Colonic mucosa (tissue), 4 donors: ENCODE measurements at regions not wholly inside any gene's neighbourhood (a gene's known extent, or its start where the extent isn't known, plus 50 kb on each side); places are given as distances from the start of the nearest gene placed in this dataset.
A peak's percentile ranks its signal among the peaks of the same experiment; 100 is the strongest.

Source experiments
- DNase-seq: peaks from one replicate; pipeline ENCODE4 v3.0.0-alpha.2; 2020
- H3K27ac ChIP-seq: fragments of 200-600 bp; one replicate; pipeline ENCODE4 v1.8.0; 2021
- H3K27me3 ChIP-seq: fragments of 200-600 bp; one replicate; pipeline ENCODE4 v1.8.0; 2021
- H3K36me3 ChIP-seq: fragments of 200-600 bp; one replicate; pipeline ENCODE4 v1.8.0; 2021
- H3K4me1 ChIP-seq: fragments of 200-600 bp; one replicate; pipeline ENCODE4 v1.8.0; 2021; ENCODE audit warnings: mild to moderate bottlenecking
- H3K4me3 ChIP-seq: fragments of 200-600 bp; one replicate; pipeline ENCODE4 v1.8.0; 2021
- H3K9ac ChIP-seq, 2 donors: one replicate each; pipeline ENCODE4 v1.7.0; 2013; ENCODE audit warnings: control low read depth in 2 of 2, low read depth in 2 of 2, low read length in 2 of 2
- H3K9me3 ChIP-seq: fragments of 200-600 bp; one replicate; pipeline ENCODE4 v1.8.0; 2021
- intact Hi-C: fragments of 100-400 bp; cut with DNase I; formaldehyde crosslinking; loops from one replicate; pipeline ENCODE4 v1.14.1; 2022
- TF ChIP-seq, protein P1 (sequence below): fragments of 200-600 bp; IDR thresholded peaks from one replicate; pipeline ENCODE4 v1.8.0; 2022; ENCODE audit warnings: antibody characterized with exemption, mild to moderate bottlenecking
- donor health status: healthy.
- donor health status: DM: no; HTN: no; CAD: no.
- donor health status: DM: no; HTN: no; CAD: no.

DNA sequence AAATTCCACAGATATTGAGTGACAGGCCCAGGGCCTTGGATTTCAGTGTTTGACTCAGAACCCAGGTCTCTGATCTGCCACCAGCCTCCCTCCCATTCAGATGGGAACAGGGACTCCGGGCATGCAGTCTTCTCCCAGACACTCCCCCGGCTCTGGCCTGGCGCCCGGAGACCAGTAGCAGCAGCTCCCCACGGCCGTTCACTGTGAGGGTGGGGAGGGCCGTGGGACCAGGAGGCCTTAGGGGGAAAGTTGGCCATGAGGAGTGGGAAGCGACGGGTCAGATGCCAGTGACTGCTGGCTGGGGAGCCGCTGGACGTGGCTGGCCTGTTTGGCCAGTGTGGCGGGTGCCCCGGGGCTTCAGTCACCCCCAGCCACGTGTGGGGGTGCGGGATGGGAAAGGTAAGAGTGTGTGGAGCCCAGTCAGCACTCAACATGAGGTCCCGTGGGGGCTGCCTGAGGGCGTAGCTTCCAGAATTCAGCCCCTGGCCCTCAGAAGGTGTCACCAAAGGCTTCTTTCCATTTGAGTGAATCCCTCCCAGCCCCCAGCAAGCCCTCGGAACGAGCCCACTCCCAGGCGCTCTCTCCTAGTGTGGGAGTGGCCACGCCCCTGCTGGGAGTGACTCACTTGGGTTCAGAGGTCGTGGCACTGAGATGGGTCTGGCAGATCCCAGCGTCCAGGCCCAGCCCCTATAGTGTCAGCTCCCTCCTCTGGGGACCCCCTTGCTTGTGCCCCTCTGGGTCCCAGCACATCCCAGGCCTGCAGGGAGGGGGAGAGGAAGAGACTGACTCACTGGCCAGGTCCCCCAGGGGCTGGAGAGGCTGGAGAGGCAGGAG lies 309.4 kb downstream of the SEC14L1 start:
- intact Hi-C loops: no loop called here
- Histone ChIP-seq H3K27me3 (no peaks in the 10 kb centered on the region), H3K4me1 (peaks cover 25% of the 10 kb centered on the region), H3K9me3 (no peaks in the 10 kb centered on the region), H3K27ac (peak overlapping the region; percentile 88), H3K36me3 (no peaks in the 10 kb centered on the region), H3K4me3 (peak overlapping the region; percentile 54), H3K9ac (peak overlapping the region; percentile 82 to 84)
- TF ChIP-seq, protein P1, sequence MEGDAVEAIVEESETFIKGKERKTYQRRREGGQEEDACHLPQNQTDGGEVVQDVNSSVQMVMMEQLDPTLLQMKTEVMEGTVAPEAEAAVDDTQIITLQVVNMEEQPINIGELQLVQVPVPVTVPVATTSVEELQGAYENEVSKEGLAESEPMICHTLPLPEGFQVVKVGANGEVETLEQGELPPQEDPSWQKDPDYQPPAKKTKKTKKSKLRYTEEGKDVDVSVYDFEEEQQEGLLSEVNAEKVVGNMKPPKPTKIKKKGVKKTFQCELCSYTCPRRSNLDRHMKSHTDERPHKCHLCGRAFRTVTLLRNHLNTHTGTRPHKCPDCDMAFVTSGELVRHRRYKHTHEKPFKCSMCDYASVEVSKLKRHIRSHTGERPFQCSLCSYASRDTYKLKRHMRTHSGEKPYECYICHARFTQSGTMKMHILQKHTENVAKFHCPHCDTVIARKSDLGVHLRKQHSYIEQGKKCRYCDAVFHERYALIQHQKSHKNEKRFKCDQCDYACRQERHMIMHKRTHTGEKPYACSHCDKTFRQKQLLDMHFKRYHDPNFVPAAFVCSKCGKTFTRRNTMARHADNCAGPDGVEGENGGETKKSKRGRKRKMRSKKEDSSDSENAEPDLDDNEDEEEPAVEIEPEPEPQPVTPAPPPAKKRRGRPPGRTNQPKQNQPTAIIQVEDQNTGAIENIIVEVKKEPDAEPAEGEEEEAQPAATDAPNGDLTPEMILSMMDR: no peak
- peak; percentile 87 for DNase-seq

GRCh38 chr17:77450742-77451244 lies 310.0 kb downstream of the SEC14L1 start:
- intact Hi-C loops: no loop called here
- peak overlapping the region; percentile 54 for H3K4me3 ChIP-seq
- H3K36me3 ChIP-seq: no peaks in the 10 kb centered on the region
- H3K27me3 ChIP-seq: no peaks in the 10 kb centered on the region
- H3K9me3 ChIP-seq: no peaks in the 10 kb centered on the region
- TF ChIP-seq, protein P1: no peak
- H3K27ac ChIP-seq: peak overlapping the region; percentile 88
- peaks cover 23% of the 10 kb centered on the region for H3K4me1 ChIP-seq
- DNase-seq: no peak
- peak overlapping the region; percentile 82 to 84 for H3K9ac ChIP-seq

DNA sequence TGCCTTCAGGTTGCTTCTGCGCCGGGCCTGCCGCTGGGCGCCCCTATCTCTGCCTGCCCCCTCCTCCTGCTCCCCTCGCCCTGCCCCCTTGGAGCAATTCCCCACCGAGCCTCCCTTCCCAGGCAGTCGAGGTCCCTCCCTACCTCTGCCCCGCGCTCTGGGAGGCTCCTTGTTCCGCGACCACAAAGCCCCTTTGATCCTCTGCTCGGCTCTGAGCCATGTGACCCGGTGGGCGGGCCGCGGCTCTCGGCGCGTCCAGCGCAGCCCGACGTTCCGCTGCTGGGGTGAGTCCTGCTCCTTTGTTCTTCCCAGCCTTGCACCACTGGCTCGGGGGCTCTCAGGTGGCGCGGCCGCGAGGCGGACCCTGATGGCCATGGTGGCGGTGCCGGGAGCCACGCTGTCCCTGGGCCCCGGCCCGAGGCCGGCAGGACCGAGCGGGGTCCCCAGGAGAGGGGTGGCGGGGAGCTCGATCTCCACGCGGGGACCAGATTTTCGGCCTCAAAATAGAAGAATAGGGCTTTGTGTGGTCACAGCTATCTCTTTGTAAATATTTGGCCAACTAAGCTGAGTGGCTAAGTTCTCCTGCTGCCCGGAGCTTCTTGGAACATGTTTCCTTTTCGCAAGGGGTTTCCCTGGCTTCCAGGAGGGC lies 310.6 kb downstream of the SEC14L1 start:
- peak; percentile 86 for DNase-seq
- Histone ChIP-seq H3K36me3 (no peaks in the 10 kb centered on the region), H3K27me3 (no peaks in the 10 kb centered on the region), H3K4me1 (peaks cover 23% of the 10 kb centered on the region), H3K9me3 (no peaks in the 10 kb centered on the region), H3K27ac (peak overlapping the region; percentile 88), H3K4me3 (peak overlapping the region; percentile 54), H3K9ac (peak overlapping the region; percentile 82 to 84)
- TF ChIP-seq, protein P1: no peak
- intact Hi-C loops: no loop called here

- peak overlapping the region; percentile 88 for H3K27ac ChIP-seq
- TF ChIP-seq, protein P1: no peak
- H3K4me1 ChIP-seq: peaks cover 23% of the 10 kb centered on the region
- H3K36me3 ChIP-seq: no peaks in the 10 kb centered on the region
- peak overlapping the region; percentile 54 for H3K4me3 ChIP-seq
- peak; percentile 83 for DNase-seq
- no peaks in the 10 kb centered on the region for H3K9me3 ChIP-seq
- H3K9ac ChIP-seq: peak overlapping the region; percentile 82 to 84
- intact Hi-C loops: no loop called here
- H3K27me3 ChIP-seq: no peaks in the 10 kb centered on the region
Observed at GRCh38 chr17:77451894-77452852, 311.4 kb downstream of the SEC14L1 start.
